HCT116 (cell line): ENCODE measurements at regions not wholly inside any gene's neighbourhood (a gene's known extent, or its start where the extent isn't known, plus 50 kb on each side); places are given as distances from the start of the nearest gene placed in this dataset.

Source experiments
- ATAC-seq: fragments of 200-7000 bp; cut with Tn5 transposase; 2 replicates; pipeline ENCODE4 v1.9.1; 2020; ENCODE audit warnings: mild to moderate bottlenecking, moderate library complexity
- BruUV-seq: library from RNA; stranded (reverse); fragments of 400-500 nt; replicated peaks from 2 replicates; lab custom pipeline; 2021; lab: Mats Ljungman, UMichigan
- CTCF ChIA-PET: fragments of 300-600 bp; sonication (Branson Sonifier 250); formaldehyde crosslinking; loops from one replicate; lab custom pipeline; 2021; ENCODE audit warnings: antibody characterized with exemption; lab: Charles Lee
- POLR2A ChIA-PET: fragments of 300-600, 350-600 bp; sonication (Branson Sonifier 250); formaldehyde crosslinking; loops from one replicate; lab custom pipeline; 2021; ENCODE audit warnings: antibody characterized with exemption; lab: Charles Lee
- RAD21 ChIA-PET, 2 experiments: fragments of 300-600 bp; sonication (Branson Sonifier 250); formaldehyde crosslinking; loops; one replicate each; lab custom pipeline; 2023; ENCODE audit warnings: low total read pairs in 2 of 2; ENCODE audit not compliant: uncharacterized antibody in 2 of 2, unreplicated experiment in 2 of 2, low non-redundant PET in 1 of 2; lab: Charles Lee
- DNase-seq: peaks from one replicate; pipeline ENCODE4 v3.0.0-alpha.2; 2010; ENCODE audit warnings: low read depth, low spot score
- H2AFZ ChIP-seq: fragments of 200-600 bp; shearing (Covaris generic), sonication (generic); 2 replicates; pipeline ENCODE4 v1.6.1; 2017; ENCODE audit warnings: low read depth, mixed run types, mixed read lengths, antibody characterized with exemption, low read length; ENCODE audit not compliant: poor library complexity, severe bottlenecking
- H3K27ac ChIP-seq: 2 replicates; pipeline ENCODE4 v1.5.1; 2012; ENCODE audit warnings: low read depth, low read length
- H3K27me3 ChIP-seq: fragments of 200-600 bp; sonication (generic); 2 replicates; pipeline ENCODE4 v1.6.1; 2016; ENCODE audit warnings: mixed run types, low read length, mixed read lengths; ENCODE audit not compliant: insufficient read depth
- H3K36me3 ChIP-seq, 2 experiments: fragments of 200-500 bp in 1 of 2; fragments of 200-600 bp in 1 of 2; sonication (Bioruptor generic) in 1 of 2; sonication (generic) in 1 of 2; 2 replicates each; pipeline versions ENCODE4 v1.5.1 to v1.6.1; 2014 to 2016; ENCODE audit warnings: low read length in 2 of 2, inconsistent platforms in 1 of 2, mixed read lengths in 1 of 2, mixed run types in 1 of 2; ENCODE audit not compliant: insufficient read depth in 2 of 2, control insufficient read depth in 1 of 2
- H3K4me1 ChIP-seq, 2 experiments: fragments of 200-600 bp in 1 of 2; sonication (generic) in 1 of 2; 2 replicates each; pipeline versions ENCODE4 v1.5.1 to v1.6.1; 2012 to 2017; ENCODE audit warnings: low read length in 2 of 2, inconsistent platforms in 1 of 2, mild to moderate bottlenecking in 1 of 2, mixed read lengths in 1 of 2, mixed run types in 1 of 2, moderate library complexity in 1 of 2; ENCODE audit not compliant: insufficient read depth in 2 of 2, control insufficient read depth in 1 of 2
- H3K4me2 ChIP-seq: fragments of 200-600 bp; sonication (generic); 2 replicates; pipeline ENCODE4 v1.6.1; 2017; ENCODE audit warnings: mixed run types, low read length, mixed read lengths
- H3K4me3 ChIP-seq, 2 experiments: fragments of 200-600 bp in 1 of 2; sonication (generic) in 1 of 2; replicated peaks in 1 of 2; 2 replicates each; pipeline ENCODE4 v1.5.1; 2011 to 2016; ENCODE audit warnings: low read length in 2 of 2, control low read depth in 1 of 2, low read depth in 1 of 2, mild to moderate bottlenecking in 1 of 2, mixed read lengths in 1 of 2, mixed run types in 1 of 2
- H3K79me2 ChIP-seq: fragments of 200-600 bp; sonication (generic); 2 replicates; pipeline ENCODE4 v1.6.1; 2017; ENCODE audit warnings: mild to moderate bottlenecking, mixed run types, low read length, moderate library complexity, mixed read lengths; ENCODE audit not compliant: insufficient read depth
- H3K9ac ChIP-seq: fragments of 200-600 bp; sonication (generic); 2 replicates; pipeline ENCODE4 v1.6.1; 2016; ENCODE audit warnings: low read length, mixed read lengths
- H3K9me2 ChIP-seq: fragments of 200-600 bp; sonication (generic), shearing (Covaris generic); 2 replicates; pipeline ENCODE4 v1.6.1; 2017; ENCODE audit warnings: mixed run types, mild to moderate bottlenecking, moderate library complexity; ENCODE audit not compliant: insufficient read depth
- H3K9me3 ChIP-seq, 2 experiments: fragments of 200-500 bp in 1 of 2; fragments of 200-600 bp in 1 of 2; sonication (Bioruptor generic) in 1 of 2; sonication (generic) in 1 of 2; 2 replicates each; pipeline ENCODE4 v1.6.1; 2014 to 2017; ENCODE audit warnings: low read length in 2 of 2, mixed read lengths in 2 of 2, inconsistent platforms in 1 of 2, low read depth in 1 of 2, mild to moderate bottlenecking in 1 of 2, mixed run types in 1 of 2, moderate library complexity in 1 of 2; ENCODE audit not compliant: control insufficient read depth in 1 of 2, insufficient read depth in 1 of 2
- H4K20me1 ChIP-seq: fragments of 200-600 bp; sonication (generic), shearing (Covaris generic); 2 replicates; pipeline ENCODE4 v1.6.1; 2017; ENCODE audit warnings: mixed run types, mild to moderate bottlenecking, moderate library complexity; ENCODE audit not compliant: insufficient read depth
- CBX3 ChIP-seq: IDR thresholded peaks from 2 replicates; pipeline ENCODE4 v1.6.1; 2012; ENCODE audit warnings: low read depth
- CEBPB ChIP-seq: IDR thresholded peaks from 2 replicates; pipeline ENCODE4 v1.6.1; 2012; ENCODE audit warnings: low read depth
- EGR1 ChIP-seq: IDR thresholded peaks from 2 replicates; pipeline ENCODE4 v1.6.1; 2012; ENCODE audit warnings: low read depth
- ELF1 ChIP-seq: IDR thresholded peaks from 2 replicates; pipeline ENCODE4 v1.6.1; 2012; ENCODE audit warnings: low read depth, borderline replicate concordance
- EZH2 ChIP-seq: fragments of 200-600 bp; sonication (generic); IDR thresholded peaks from 2 replicates; pipeline ENCODE4 v1.6.1; 2017; ENCODE audit warnings: antibody characterized with exemption, mixed run types
- EZH2phosphoT487 ChIP-seq: fragments of 200-600 bp; IDR thresholded peaks from 2 replicates; pipeline ENCODE4 v1.6.1; 2018; ENCODE audit warnings: antibody characterized with exemption, borderline replicate concordance
- FOSL1 ChIP-seq: IDR thresholded peaks from 2 replicates; pipeline ENCODE4 v1.6.1; 2012; ENCODE audit warnings: low read depth
- POLR2A ChIP-seq: IDR thresholded peaks from 2 replicates; pipeline ENCODE4 v1.7.0; 2011; ENCODE audit warnings: borderline replicate concordance; ENCODE audit not compliant: insufficient read depth, insufficient read length; ENCODE audit errors: extremely low read depth
- POLR2AphosphoS5 ChIP-seq: IDR thresholded peaks from 2 replicates; pipeline ENCODE4 v1.6.1; 2011; ENCODE audit warnings: mild to moderate bottlenecking, low read depth, low read length, moderate library complexity
- RAD21 ChIP-seq: IDR thresholded peaks from 2 replicates; pipeline ENCODE4 v1.6.1; 2012; ENCODE audit warnings: low read depth, mild to moderate bottlenecking
- REST ChIP-seq: IDR thresholded peaks from 2 replicates; pipeline ENCODE4 v1.6.1; 2012; ENCODE audit warnings: low read depth
- TCF7L2 ChIP-seq: IDR thresholded peaks from 2 replicates; pipeline ENCODE4 v1.7.0; 2011; ENCODE audit warnings: borderline replicate concordance, inconsistent platforms; ENCODE audit not compliant: insufficient read depth, insufficient read length; ENCODE audit errors: extremely low read depth
- YY1 ChIP-seq: IDR thresholded peaks from 2 replicates; pipeline ENCODE4 v1.6.1; 2011; ENCODE audit warnings: low read length, low read depth, moderate library complexity, mild to moderate bottlenecking; ENCODE audit not compliant: insufficient replicate concordance; ENCODE audit errors: extremely low read depth
- ZBTB33 ChIP-seq: IDR thresholded peaks from 2 replicates; pipeline ENCODE4 v1.6.1; 2011; ENCODE audit warnings: mild to moderate bottlenecking, low read length, moderate library complexity; ENCODE audit not compliant: insufficient replicate concordance; ENCODE audit errors: extremely low read depth
- ZFX ChIP-seq: fragments of 450-650 bp; IDR thresholded peaks from 2 replicates; pipeline ENCODE4 v1.6.1; 2017
- ZNF274 ChIP-seq: fragments of 200-500 bp; sonication (Bioruptor generic); IDR thresholded peaks from 2 replicates; pipeline ENCODE4 v1.6.1; 2014; ENCODE audit warnings: mild to moderate bottlenecking, low read depth, low read length, inconsistent platforms
- intact Hi-C: fragments of 100-400 bp; cut with micrococcal nuclease; formaldehyde crosslinking; loops from 2 replicates; pipeline ENCODE4 v1.10.0; 2022
- TF ChIP-seq, protein P1 (sequence below): IDR thresholded peaks from 2 replicates; pipeline ENCODE4 v1.6.1; 2012
- TF ChIP-seq, protein P2 (sequence below): IDR thresholded peaks from 2 replicates; pipeline ENCODE4 v1.6.1; 2012

DNA sequence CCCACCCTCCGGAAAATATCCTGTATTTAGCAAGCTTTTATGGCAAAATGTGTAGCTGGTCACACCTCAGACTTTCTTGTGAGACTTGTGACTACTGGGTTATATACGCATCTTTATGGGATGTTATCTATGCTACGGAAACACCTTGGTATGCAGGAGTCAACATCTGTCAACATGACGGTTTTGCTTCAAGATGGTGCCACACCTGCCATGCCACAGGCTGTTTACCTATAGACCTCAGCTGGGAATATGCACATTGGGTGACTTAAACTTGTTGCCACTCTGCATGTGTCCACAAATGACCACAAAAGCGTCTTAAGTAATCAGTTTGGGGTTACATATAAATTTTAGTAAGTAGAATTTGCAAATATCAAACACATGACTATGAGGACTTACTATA is 192.3 kb upstream of the ATP6AP2 start:
- no TSS peak for BruUV-seq
- no peak overlapping the region for H3K9ac ChIP-seq

More for the DNA sequence above, 192.3 kb upstream of the ATP6AP2 start:
- ChIA-PET CTCF (no interaction called here), RAD21 (no interaction called here)
- no peak overlapping the region for H3K4me2 ChIP-seq
- ATAC-seq: no peak
- H3K9me3 ChIP-seq: no peaks in the 10 kb centered on the region
- TF ChIP-seq FOSL1: no peak
- no peak for TF ChIP-seq EZH2phosphoT487
- no peak for TF ChIP-seq ELF1
- no peak for TF ChIP-seq CEBPB
- TF ChIP-seq EGR1: no peak
- no peak for TF ChIP-seq CBX3
- TF ChIP-seq RAD21: no peak
- no peak for TF ChIP-seq POLR2AphosphoS5
- TF ChIP-seq, protein P1, sequence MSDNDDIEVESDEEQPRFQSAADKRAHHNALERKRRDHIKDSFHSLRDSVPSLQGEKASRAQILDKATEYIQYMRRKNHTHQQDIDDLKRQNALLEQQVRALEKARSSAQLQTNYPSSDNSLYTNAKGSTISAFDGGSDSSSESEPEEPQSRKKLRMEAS: no peak
- no peak for TF ChIP-seq EZH2
- no peak for TF ChIP-seq ZNF274
- TF ChIP-seq POLR2A: no peak
- TF ChIP-seq REST: no peak
- TF ChIP-seq, protein P2, sequence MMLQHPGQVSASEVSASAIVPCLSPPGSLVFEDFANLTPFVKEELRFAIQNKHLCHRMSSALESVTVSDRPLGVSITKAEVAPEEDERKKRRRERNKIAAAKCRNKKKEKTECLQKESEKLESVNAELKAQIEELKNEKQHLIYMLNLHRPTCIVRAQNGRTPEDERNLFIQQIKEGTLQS: no peak
- TF ChIP-seq YY1: no peak
- TF ChIP-seq ZFX: no peak
- no peak for TF ChIP-seq ZBTB33
- no peak for TF ChIP-seq TCF7L2
- TF ChIP-seq, all 23 proteins: peak for 0
- H3K9me2 ChIP-seq: no peaks in the 10 kb centered on the region
- no peak overlapping the region for H2AFZ ChIP-seq
- intact Hi-C loops: no loop called here
- H3K4me3 ChIP-seq: no peak overlapping the region
- POLR2A ChIA-PET: no interaction called here
- H3K27ac ChIP-seq: no peak overlapping the region
- H3K36me3 ChIP-seq: no peaks in the 10 kb centered on the region
- DNase-seq: no peak
- no peaks in the 10 kb centered on the region for H3K4me1 ChIP-seq
- H3K27me3 ChIP-seq: no peaks in the 10 kb centered on the region
- H3K79me2 ChIP-seq: no peaks in the 10 kb centered on the region
- H4K20me1 ChIP-seq: no peaks in the 10 kb centered on the region
